ENCODE measurements at regions not wholly inside any gene's neighbourhood (a gene's known extent, or its start where the extent isn't known, plus 50 kb on each side); places are given as distances from the start of the nearest gene placed in this dataset.

DNA sequence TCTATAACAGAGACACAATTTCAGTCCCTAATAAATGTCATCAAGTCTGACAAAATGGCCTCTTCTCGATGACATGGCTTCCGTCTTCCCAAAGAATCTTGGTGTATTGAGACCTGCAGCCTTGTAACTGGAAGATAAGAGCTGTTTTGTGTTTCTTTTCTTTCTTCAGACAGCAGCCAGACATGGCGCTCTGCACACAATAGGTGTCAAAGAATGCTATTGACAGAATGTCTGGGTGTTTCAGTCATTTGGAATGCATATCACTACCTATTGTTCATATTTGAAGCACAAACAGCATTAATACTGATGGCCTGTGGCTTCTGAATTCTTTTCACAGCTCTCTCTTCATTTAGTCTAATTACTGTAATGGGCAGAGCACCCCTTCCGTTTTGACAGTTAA is 344.8 kb downstream of the RPRM start:
- TF ChIP-seq CTCF (IDR thresholded peaks at IDR 0.05; ENCODE audit: poor library complexity) (no peak), EZH2phosphoT487 (IDR thresholded peaks at IDR 0.05; ENCODE audit: low read depth, severe bottlenecking, unreplicated experiment) (no peak), EZH2 (IDR thresholded peaks at IDR 0.05; ENCODE audit: borderline replicate concordance) (no peak)
